Kidney epithelial cell (primary cell): ENCODE measurements at regions not wholly inside any gene's neighbourhood (a gene's known extent, or its start where the extent isn't known, plus 50 kb on each side); places are given as distances from the start of the nearest gene placed in this dataset.

Experiments
- DNase-seq: peaks from one replicate; pipeline ENCODE4 v3.0.0-alpha.2; 2010; ENCODE audit warnings: low read depth
- H3K27me3 ChIP-seq: 2 replicates; pipeline ENCODE4 v1.6.0; 2011; ENCODE audit warnings: low read length; ENCODE audit not compliant: control insufficient read depth, insufficient read depth
- H3K36me3 ChIP-seq: 2 replicates; pipeline ENCODE4 v1.5.1; 2011; ENCODE audit warnings: low read length; ENCODE audit not compliant: control insufficient read depth, insufficient read depth
- H3K4me3 ChIP-seq: 2 replicates; pipeline ENCODE4 v1.5.1; 2011; ENCODE audit warnings: low read depth, mild to moderate bottlenecking, control low read depth, low read length
- TF ChIP-seq, protein P1 (sequence below): IDR thresholded peaks from 2 replicates; pipeline ENCODE4 v1.5.1; 2011; ENCODE audit warnings: mild to moderate bottlenecking, moderate library complexity, low read length, control low read depth, inconsistent platforms; ENCODE audit not compliant: insufficient read depth, poor library complexity, severe bottlenecking

- TF ChIP-seq, protein P1, sequence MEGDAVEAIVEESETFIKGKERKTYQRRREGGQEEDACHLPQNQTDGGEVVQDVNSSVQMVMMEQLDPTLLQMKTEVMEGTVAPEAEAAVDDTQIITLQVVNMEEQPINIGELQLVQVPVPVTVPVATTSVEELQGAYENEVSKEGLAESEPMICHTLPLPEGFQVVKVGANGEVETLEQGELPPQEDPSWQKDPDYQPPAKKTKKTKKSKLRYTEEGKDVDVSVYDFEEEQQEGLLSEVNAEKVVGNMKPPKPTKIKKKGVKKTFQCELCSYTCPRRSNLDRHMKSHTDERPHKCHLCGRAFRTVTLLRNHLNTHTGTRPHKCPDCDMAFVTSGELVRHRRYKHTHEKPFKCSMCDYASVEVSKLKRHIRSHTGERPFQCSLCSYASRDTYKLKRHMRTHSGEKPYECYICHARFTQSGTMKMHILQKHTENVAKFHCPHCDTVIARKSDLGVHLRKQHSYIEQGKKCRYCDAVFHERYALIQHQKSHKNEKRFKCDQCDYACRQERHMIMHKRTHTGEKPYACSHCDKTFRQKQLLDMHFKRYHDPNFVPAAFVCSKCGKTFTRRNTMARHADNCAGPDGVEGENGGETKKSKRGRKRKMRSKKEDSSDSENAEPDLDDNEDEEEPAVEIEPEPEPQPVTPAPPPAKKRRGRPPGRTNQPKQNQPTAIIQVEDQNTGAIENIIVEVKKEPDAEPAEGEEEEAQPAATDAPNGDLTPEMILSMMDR: no peak
Observed at GRCh38 chr1:79220509-79220908, 214.0 kb upstream of the ADGRL4 start.

GRCh38 chr1:79215311-79215710, 208.8 kb upstream of the ADGRL4 start:
- Histone ChIP-seq H3K4me3 (no peak overlapping the region), H3K27me3 (no peaks in the 10 kb centered on the region), H3K36me3 (no peaks in the 10 kb centered on the region)
- TF ChIP-seq, protein P1: no peak
- DNase-seq: no peak

More at GRCh38 chr1:79220509-79220908, 214.0 kb upstream of the ADGRL4 start:
- no peak overlapping the region for H3K4me3 ChIP-seq
- DNase-seq: no peak
- no peaks in the 10 kb centered on the region for H3K36me3 ChIP-seq
- H3K27me3 ChIP-seq: no peaks in the 10 kb centered on the region

GRCh38 chr1:79207786-79208185, 201.3 kb upstream of the ADGRL4 start:
- Histone ChIP-seq H3K36me3 (no peaks in the 10 kb centered on the region), H3K4me3 (no peak overlapping the region), H3K27me3 (no peaks in the 10 kb centered on the region)
- no peak for DNase-seq
- TF ChIP-seq, protein P1: no peak

GRCh38 chr1:79207331-79207730, 200.8 kb upstream of the ADGRL4 start:
- no peak for DNase-seq
- TF ChIP-seq, protein P1: no peak
- Histone ChIP-seq H3K4me3 (no peak overlapping the region), H3K36me3 (no peaks in the 10 kb centered on the region), H3K27me3 (no peaks in the 10 kb centered on the region)

DNA sequence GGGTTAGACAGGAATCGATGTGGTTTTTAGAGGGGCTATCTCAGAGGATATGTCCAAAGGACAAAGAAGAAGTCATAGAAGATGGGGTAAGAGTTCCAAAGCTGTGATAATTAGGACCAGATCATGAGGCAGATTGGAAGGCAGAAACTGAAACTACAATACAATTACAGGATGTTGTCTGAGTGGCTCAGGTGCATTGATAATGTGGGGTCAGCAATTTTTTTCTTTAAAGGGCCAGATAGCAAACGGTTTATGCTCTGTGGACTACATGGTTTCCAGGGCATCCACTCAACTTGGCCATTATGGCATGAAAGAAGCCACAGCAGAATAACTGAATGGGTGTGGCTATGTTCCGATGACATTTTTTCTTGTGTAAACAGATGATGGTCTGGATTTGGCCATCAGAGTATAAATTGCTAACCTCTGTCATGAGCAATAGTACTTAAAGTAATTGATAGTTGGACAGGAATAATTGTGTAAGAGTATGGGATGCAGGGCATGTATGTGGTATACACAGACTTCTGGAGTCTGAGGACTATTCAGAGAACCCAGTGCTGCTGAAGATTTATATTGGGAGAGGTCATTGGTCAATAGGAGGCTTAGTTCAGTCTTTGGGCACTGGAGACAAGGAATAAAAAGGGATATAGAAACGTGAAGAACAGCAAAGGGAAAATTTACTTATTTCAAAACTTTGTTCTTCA, 198.4 kb upstream of the ADGRL4 start:
- Histone ChIP-seq H3K27me3 (no peaks in the 10 kb centered on the region), H3K4me3 (no peak overlapping the region), H3K36me3 (no peaks in the 10 kb centered on the region)
- no peak for DNase-seq
- TF ChIP-seq, protein P1: no peak

DNA sequence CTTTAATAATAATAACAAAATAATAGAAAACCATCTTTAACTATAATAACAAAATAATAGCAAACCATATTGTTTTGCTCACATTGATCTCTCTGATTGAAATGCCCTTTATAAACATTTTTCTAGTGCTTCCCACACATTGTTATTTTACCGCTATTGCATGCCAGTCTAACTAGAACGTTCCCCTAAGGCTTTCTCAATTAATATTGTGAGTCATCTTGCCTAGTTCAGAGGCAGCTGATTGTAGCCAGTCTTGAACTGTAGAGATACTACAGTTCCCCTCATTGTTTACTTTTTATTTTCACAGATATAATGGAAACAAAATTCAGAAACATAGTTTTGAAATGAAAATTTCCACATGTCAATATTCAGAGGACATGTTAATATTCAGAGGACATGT, 192.3 kb upstream of the ADGRL4 start:
- no peak for DNase-seq
- no peaks in the 10 kb centered on the region for H3K36me3 ChIP-seq
- no peak overlapping the region for H3K4me3 ChIP-seq
- H3K27me3 ChIP-seq: no peaks in the 10 kb centered on the region
- TF ChIP-seq, protein P1: no peak
